ENCODE measurements at regions not wholly inside any gene's neighbourhood (a gene's known extent, or its start where the extent isn't known, plus 50 kb on each side); places are given as distances from the start of the nearest gene placed in this dataset.

DNA sequence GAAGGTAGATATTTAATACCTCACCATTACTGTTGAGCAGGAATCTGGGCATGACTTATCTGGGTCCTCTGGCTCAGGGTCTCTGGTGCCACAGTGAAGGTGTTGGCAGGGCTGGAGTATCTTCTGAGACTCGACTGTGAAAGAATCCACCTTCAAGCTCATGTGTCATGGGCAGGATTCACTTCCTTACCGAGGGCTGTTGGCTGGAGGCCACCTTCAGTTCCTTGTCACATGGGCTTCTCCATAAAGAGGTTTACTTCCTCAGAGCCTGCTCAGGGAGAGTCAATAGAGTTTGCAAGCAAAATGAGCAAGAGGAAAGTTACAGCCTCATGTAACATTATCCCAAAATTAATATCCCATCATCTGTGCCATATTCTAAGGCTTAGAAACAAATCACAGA, 459.5 kb downstream of the NR2F2 start:
- H3K27me3 ChIP-seq (ENCODE audit: control insufficient read depth, low read length): no peaks in the 10 kb centered on the region
- no peaks in the 10 kb centered on the region for H3K79me2 ChIP-seq (ENCODE audit: control insufficient read depth, low read length)
- H3K36me3 ChIP-seq (ENCODE audit: control insufficient read depth, low read length): no peaks in the 10 kb centered on the region
- no peak overlapping the region for H3K4me3 ChIP-seq (ENCODE audit: low read length)
- no peak overlapping the region for H3K4me2 ChIP-seq (ENCODE audit: low read length)
- H3K27ac ChIP-seq (ENCODE audit: low read depth, low read length): no peak overlapping the region
- no peaks in the 10 kb centered on the region for H3K9me2 ChIP-seq (replicated peaks; ENCODE audit: control insufficient read depth, low read length)
- H3K9me3 ChIP-seq (ENCODE audit: control insufficient read depth, insufficient read depth, low read length): no peaks in the 10 kb centered on the region
- no peaks in the 10 kb centered on the region for H4K20me1 ChIP-seq (ENCODE audit: control insufficient read depth, insufficient read depth, low read depth, low read length)
- H3F3A ChIP-seq (ENCODE audit: control insufficient read depth, insufficient read depth): no peaks in the 10 kb centered on the region
- TF ChIP-seq EZH2phosphoT487 (IDR thresholded peaks at IDR 0.05; ENCODE audit: borderline replicate concordance, low read length): no peak
- TF ChIP-seq, protein P1, sequence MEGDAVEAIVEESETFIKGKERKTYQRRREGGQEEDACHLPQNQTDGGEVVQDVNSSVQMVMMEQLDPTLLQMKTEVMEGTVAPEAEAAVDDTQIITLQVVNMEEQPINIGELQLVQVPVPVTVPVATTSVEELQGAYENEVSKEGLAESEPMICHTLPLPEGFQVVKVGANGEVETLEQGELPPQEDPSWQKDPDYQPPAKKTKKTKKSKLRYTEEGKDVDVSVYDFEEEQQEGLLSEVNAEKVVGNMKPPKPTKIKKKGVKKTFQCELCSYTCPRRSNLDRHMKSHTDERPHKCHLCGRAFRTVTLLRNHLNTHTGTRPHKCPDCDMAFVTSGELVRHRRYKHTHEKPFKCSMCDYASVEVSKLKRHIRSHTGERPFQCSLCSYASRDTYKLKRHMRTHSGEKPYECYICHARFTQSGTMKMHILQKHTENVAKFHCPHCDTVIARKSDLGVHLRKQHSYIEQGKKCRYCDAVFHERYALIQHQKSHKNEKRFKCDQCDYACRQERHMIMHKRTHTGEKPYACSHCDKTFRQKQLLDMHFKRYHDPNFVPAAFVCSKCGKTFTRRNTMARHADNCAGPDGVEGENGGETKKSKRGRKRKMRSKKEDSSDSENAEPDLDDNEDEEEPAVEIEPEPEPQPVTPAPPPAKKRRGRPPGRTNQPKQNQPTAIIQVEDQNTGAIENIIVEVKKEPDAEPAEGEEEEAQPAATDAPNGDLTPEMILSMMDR (IDR thresholded peaks at IDR 0.05; ENCODE audit: low read depth, low read length, poor library complexity, severe bottlenecking): no peak
- H3K4me1 ChIP-seq (ENCODE audit: control insufficient read depth, low read length): no peaks in the 10 kb centered on the region

DNA sequence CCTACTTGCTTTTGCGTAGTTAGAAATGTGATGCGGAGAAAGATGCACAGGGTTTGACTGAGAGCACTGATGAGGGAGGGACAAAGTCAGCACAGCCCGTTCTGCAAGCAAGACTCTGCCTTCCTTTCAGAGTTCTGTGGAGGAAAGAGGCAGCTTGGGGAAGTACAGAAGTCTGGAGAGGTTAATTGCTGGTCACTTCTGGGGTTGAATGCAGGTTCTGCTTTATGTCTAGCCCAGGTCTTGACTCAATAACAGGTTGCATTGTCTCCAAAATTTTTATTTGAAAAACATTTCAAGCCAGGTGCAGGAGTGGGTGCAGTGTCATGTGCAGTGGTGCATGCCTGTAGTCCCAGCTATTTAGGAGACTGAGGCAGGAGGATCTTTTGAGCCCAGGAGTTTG, 461.7 kb downstream of the NR2F2 start:
- Histone ChIP-seq H3K79me2 (ENCODE audit: control insufficient read depth, low read length) (no peaks in the 10 kb centered on the region), H3K4me2 (ENCODE audit: low read length) (no peak overlapping the region), H4K20me1 (ENCODE audit: control insufficient read depth, insufficient read depth, low read depth, low read length) (no peaks in the 10 kb centered on the region), H3K27me3 (ENCODE audit: control insufficient read depth, low read length) (no peaks in the 10 kb centered on the region), H3K9me3 (ENCODE audit: control insufficient read depth, insufficient read depth, low read length) (no peaks in the 10 kb centered on the region), H3K9me2 (replicated peaks; ENCODE audit: control insufficient read depth, low read length) (no peaks in the 10 kb centered on the region), H3K36me3 (ENCODE audit: control insufficient read depth, low read length) (no peaks in the 10 kb centered on the region), H3K4me1 (ENCODE audit: control insufficient read depth, low read length) (no peaks in the 10 kb centered on the region), H3K27ac (ENCODE audit: low read depth, low read length) (no peak overlapping the region), H3F3A (ENCODE audit: control insufficient read depth, insufficient read depth) (no peaks in the 10 kb centered on the region), H3K4me3 (ENCODE audit: low read length) (no peak overlapping the region)
- TF ChIP-seq, protein P1 (IDR thresholded peaks at IDR 0.05; ENCODE audit: low read depth, low read length, poor library complexity, severe bottlenecking): no peak
- TF ChIP-seq EZH2phosphoT487 (IDR thresholded peaks at IDR 0.05; ENCODE audit: borderline replicate concordance, low read length): no peak

DNA sequence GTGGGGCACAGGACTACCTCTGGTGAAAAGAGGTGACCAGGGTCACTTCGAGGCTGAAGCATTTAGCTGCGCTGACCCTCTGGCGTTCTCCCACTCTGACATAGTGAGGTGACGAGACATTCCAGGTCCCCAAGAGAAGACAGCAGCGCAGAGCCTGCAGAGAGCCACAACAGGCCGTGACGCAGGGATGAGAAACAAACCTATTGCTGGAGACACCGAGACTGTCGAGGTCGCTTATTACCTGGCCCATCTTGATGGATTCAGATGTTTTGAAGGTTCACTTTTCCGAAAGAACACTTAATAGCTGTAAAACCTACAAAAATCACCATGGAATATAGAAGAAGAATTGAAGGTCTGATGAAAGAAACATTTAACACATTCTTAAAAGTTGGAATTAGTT, 466.3 kb downstream of the NR2F2 start:
- H3K4me2 ChIP-seq (ENCODE audit: low read length): no peak overlapping the region
- H3K4me3 ChIP-seq (ENCODE audit: low read length): no peak overlapping the region
- H3K9me3 ChIP-seq (ENCODE audit: control insufficient read depth, insufficient read depth, low read length): no peaks in the 10 kb centered on the region; the same call in 1 of the 2 replicates
- H3K79me2 ChIP-seq (ENCODE audit: control insufficient read depth, low read length): no peaks in the 10 kb centered on the region
- H3F3A ChIP-seq (ENCODE audit: control insufficient read depth, insufficient read depth): no peaks in the 10 kb centered on the region
- no peaks in the 10 kb centered on the region for H4K20me1 ChIP-seq (ENCODE audit: control insufficient read depth, insufficient read depth, low read depth, low read length)
- TF ChIP-seq, protein P1 (IDR thresholded peaks at IDR 0.05; ENCODE audit: low read depth, low read length, poor library complexity, severe bottlenecking): no peak
- TF ChIP-seq EZH2phosphoT487 (IDR thresholded peaks at IDR 0.05; ENCODE audit: borderline replicate concordance, low read length): no peak
- no peaks in the 10 kb centered on the region for H3K4me1 ChIP-seq (ENCODE audit: control insufficient read depth, low read length)
- no peaks in the 10 kb centered on the region for H3K36me3 ChIP-seq (ENCODE audit: control insufficient read depth, low read length)
- no peaks in the 10 kb centered on the region for H3K27me3 ChIP-seq (ENCODE audit: control insufficient read depth, low read length)
- H3K9me2 ChIP-seq (replicated peaks; ENCODE audit: control insufficient read depth, low read length): no peaks in the 10 kb centered on the region
- no peak overlapping the region for H3K27ac ChIP-seq (ENCODE audit: low read depth, low read length)
